Peyer's patch (tissue), 4 donors: ENCODE measurements at regions not wholly inside any gene's neighbourhood (a gene's known extent, or its start where the extent isn't known, plus 50 kb on each side); places are given as distances from the start of the nearest gene placed in this dataset.

Experiments
- CTCF ChIP-seq, 6 experiments: fragments of 450-650 bp in 4 of 6; fragments of 200-600 bp in 2 of 6; sonication (generic) in 1 of 6; IDR thresholded peaks; one replicate each; pipeline ENCODE4 v1.5.1; 2017 to 2019; ENCODE audit warnings: antibody characterized with exemption in 6 of 6, mild to moderate bottlenecking in 3 of 6, moderate library complexity in 1 of 6
- POLR2A ChIP-seq, 2 donors: fragments of 450-650 bp; IDR thresholded peaks; one replicate each; pipeline ENCODE4 v1.5.1; 2017; ENCODE audit warnings: antibody characterized with exemption in 2 of 2, mild to moderate bottlenecking in 2 of 2, moderate library complexity in 2 of 2

GRCh38 chr6:92682516-92683398 lies 736.6 kb downstream of the EPHA7 start:
- no peak for TF ChIP-seq CTCF (IDR thresholded peaks at IDR 0.05)
- TF ChIP-seq POLR2A (IDR thresholded peaks at IDR 0.05), result no peak
